GM18951 (cell line): ENCODE measurements at regions not wholly inside any gene's neighbourhood (a gene's known extent, or its start where the extent isn't known, plus 50 kb on each side); places are given as distances from the start of the nearest gene placed in this dataset.

Experiments used
- POLR2A ChIP-seq: IDR thresholded peaks from 4 replicates; pipeline ENCODE4 v1.6.1; 2011; ENCODE audit warnings: mild to moderate bottlenecking; ENCODE audit not compliant: insufficient read length, insufficient read depth; ENCODE audit errors: extremely low read depth
- in situ Hi-C: fragments of 300-500 bp; cut with MboI; formaldehyde crosslinking; loops from one replicate; pipeline ENCODE4 v1.12.0; 2022; ENCODE audit warnings: low sequenced_read_pairs, mixed read lengths, inconsistent platforms; ENCODE audit not compliant: unreplicated experiment

DNA sequence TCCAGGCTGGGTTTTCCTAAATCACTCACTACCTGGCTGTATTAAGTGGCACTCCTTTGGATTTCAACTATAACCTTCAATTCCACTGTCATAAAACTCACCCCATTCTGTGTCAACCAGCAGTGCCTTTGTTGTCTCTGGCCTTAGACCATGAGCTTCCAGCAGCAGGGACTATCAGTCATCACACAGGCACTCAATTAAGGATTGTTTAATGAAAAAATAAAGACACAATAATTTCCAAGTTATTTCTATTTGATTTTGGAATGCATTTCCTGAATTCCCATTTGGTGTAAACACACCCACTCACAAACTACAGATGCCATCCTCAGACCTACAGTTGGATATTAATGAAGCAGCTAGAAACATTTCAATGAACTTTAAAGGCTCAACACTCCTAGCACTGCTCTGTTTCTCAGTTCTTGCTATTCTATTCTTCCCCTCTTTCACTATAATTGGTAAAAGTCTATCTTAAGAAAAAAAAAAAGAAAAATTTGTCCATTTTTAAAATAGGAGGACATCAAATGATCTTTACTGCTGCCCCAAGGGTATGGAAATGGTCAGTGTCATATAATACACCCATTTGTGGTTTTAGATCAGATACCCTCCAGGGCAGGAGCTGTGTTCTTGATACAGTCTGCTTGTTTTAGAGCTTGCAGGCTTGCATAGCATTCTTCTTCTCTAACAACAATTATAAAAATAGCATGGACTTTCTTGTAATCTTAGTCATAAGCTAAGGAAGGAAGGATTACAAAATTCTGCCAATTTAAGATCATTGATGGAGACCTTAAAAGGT, 156.4 kb downstream of the PTGER3 start:
- no peak for TF ChIP-seq POLR2A
- in situ Hi-C loops = no loop called here

DNA sequence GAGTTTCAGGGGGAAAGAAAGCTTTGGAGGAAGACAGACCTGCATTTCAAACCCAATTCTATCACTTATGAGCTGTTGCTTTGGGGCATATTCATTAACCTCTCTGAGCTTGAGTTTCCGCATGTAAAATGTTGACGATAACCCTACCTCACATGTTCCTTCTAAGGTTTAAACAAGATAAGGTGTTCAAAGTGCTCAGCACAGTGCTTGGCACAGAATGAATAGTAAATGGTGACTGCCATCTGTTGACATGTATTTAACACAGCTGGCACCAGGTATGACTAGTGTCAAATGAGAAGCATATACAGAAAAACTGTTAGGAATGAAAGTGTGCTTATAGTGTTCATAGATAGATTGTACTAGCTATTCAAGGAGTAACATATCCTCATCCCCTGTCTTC, 155.5 kb downstream of the PTGER3 start:
- no peak for TF ChIP-seq POLR2A
- in situ Hi-C loops = no loop called here

- in situ Hi-C loops = no loop called here
- TF ChIP-seq POLR2A = no peak
Measured at GRCh38 chr1:70892930-70893329, 154.7 kb downstream of the PTGER3 start.

- no peak for TF ChIP-seq POLR2A
- in situ Hi-C loops = no loop called here
Measured at GRCh38 chr1:70893381-70893780, 154.2 kb downstream of the PTGER3 start.

DNA sequence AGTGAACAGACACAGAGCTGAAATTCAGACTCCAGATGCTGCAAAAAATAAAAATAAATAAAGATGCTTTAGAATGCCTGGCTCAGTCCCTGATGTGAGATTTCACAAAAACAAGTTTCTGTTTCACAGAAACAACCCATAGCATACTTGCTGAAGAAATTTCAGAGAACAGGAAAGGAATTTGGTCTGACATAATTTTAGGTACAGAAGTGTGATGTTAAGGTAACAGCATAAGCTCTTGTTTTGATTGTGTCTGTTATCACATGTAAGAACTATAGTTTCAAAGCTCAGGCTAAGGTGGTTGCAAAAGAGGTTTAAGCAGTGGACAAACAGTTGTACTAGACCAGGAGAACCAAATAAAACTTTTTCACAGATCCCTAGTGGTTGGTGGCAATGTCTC, 152.1 kb downstream of the PTGER3 start:
- in situ Hi-C loops = no loop called here
- no peak for TF ChIP-seq POLR2A

- in situ Hi-C loops = no loop called here
- no peak for TF ChIP-seq POLR2A
Measured at GRCh38 chr1:70896224-70896623, 151.4 kb downstream of the PTGER3 start.

GRCh38 chr1:70897273-70897672, 150.3 kb downstream of the PTGER3 start:
- in situ Hi-C loops = no loop called here
- no peak for TF ChIP-seq POLR2A

GRCh38 chr1:70899735-70900134, 147.9 kb downstream of the PTGER3 start:
- no peak for TF ChIP-seq POLR2A
- in situ Hi-C loops = no loop called here

DNA sequence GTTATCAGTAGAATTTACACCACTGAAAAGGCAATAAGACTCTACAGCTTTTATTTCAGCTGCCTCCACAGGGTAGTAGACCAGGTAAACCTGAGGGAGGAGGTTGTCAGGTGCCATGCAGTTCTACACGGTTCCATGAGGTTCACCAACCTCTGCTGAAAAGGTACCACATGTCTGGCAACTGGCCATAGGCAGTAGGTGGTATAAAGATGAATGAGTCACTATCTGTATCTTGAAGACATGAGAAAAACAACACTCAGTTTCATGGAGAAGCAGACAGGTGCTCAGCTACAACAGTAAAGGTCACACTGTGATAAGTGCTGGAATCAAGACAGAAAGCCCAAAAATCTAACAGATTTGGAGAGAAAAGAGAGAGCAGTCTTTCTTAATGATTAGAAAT, 145.4 kb downstream of the PTGER3 start:
- in situ Hi-C loops = no loop called here
- TF ChIP-seq POLR2A = no peak

DNA sequence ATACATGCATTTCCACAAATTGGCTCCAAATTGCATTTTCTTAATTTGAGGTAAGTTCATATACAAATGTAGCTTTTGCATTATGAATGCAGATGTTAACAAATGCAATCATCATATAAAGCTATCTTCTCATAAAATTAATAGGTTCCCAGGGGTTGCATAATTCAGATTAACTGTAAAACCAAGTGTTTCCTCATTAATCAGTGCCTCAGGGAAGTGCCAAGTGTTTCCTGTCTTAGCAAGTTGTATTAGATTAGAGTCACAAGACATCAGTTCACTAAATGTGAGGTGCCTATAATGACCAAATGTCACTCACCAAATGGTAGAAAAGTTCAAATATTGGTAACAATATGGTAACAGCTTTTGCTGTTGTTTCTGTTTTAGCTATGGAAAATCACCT, 140.8 kb downstream of the PTGER3 start:
- in situ Hi-C loops = no loop called here
- TF ChIP-seq POLR2A = no peak

DNA sequence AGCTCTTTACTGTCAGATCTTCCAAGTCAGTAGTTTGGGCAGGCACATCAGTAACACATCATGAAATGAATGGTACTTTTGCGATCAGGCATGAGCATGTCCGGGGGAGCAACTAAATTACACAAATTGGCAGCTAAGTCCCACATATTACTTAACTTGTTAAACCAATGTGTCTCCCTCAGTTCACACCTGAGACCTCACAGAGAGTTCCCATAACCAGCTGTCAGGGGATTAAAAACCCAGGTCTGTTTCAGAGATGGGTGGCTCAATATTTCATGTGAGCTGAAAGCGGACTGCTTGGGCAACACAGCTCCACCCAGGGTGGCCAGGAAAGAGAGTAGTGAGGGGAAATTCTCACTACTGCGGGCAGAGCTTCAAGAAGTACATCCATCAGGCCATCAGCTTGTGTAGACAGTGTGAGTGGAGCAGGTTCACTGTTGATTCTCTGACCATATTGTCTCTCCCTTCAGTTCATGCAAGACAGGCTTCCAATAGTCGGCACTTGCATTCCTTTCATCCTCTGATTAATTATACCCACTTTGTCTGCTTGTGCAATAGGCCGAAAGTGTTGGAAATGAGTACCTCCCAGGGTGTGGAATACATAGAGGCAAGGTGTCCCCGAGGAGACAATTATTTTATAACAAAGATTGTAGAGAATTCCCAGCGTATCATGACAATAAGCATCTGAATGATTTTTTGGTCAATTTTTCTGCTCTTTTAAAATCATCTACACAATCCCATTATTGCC, 139.9 kb downstream of the PTGER3 start:
- in situ Hi-C loops = no loop called here
- no peak for TF ChIP-seq POLR2A

- no peak for TF ChIP-seq POLR2A
- in situ Hi-C loops = no loop called here
Measured at GRCh38 chr1:70909262-70909822, 138.3 kb downstream of the PTGER3 start.

DNA sequence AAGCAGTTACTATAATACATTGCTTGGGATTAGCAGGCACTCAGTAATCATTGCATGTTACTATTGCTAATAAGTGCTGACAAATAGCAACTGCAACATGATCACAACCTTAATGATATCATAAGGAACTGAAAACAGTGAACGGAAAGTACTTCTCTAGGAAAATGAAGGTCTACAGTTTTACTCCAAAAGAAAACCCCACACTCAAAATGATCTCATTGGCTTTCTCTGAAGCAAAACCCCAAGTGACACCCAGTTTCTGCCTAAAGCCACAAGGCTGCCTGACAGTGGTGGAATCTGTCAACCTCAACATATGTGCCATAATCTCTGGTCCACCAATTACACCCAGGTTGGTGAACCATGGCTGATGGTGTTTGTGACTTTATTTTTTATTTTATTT, 137.6 kb downstream of the PTGER3 start:
- in situ Hi-C loops = no loop called here
- TF ChIP-seq POLR2A = no peak

DNA sequence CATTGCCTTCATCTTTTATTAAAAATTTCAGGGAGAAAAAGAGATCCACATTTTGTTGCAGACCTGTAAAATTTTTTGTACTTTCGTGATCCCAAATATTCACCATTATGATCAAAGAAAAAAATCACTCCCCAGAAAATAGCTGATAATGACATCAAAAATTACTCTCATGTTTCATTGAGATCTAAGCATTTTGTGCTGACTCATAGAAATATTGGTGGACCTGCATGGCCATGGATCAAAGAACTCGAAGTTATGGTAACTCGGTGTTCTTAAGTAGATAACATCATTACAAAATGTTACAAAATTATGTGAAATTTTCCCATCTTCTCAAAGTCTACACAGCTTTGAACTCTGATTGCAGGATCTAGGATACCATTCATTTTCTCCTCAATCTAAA, 135.8 kb downstream of the PTGER3 start:
- TF ChIP-seq POLR2A = no peak
- in situ Hi-C loops = no loop called here
